Astrocyte (in vitro differentiated cells and primary cell): ENCODE measurements at regions not wholly inside any gene's neighbourhood (a gene's known extent, or its start where the extent isn't known, plus 50 kb on each side); places are given as distances from the start of the nearest gene placed in this dataset.

ENCODE experiments used
- EZH2 ChIP-seq: IDR thresholded peaks from 2 replicates; pipeline ENCODE4 v1.6.1; 2012; ENCODE audit warnings: mild to moderate bottlenecking, low read length, inconsistent platforms; ENCODE audit not compliant: insufficient read depth
- TF ChIP-seq, protein P1 (sequence below): IDR thresholded peaks from 2 replicates; pipeline ENCODE4 v1.5.1; 2011; ENCODE audit warnings: low read depth, mild to moderate bottlenecking, inconsistent platforms, low read length, moderate library complexity; ENCODE audit not compliant: insufficient read depth

DNA sequence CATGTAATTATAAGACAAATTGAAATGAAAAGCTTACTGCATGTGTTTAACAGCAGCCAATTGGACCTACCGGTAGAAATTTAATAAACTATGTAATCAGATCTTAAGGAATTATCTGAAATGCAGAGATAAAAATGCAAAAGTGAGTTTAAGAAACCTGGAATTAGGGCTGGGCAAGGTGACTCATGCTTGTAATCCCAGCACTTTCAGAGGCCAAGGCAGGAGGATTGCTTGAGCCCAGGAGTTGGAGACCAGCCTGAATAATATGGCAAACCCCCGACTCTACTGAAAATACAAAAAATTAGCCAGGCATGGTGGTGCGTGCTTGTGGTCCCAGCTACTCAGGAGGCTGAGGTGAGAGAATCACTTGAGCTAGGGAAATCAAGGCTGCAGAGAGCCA, 74.1 kb downstream of the HFE start:
- TF ChIP-seq, protein P1, sequence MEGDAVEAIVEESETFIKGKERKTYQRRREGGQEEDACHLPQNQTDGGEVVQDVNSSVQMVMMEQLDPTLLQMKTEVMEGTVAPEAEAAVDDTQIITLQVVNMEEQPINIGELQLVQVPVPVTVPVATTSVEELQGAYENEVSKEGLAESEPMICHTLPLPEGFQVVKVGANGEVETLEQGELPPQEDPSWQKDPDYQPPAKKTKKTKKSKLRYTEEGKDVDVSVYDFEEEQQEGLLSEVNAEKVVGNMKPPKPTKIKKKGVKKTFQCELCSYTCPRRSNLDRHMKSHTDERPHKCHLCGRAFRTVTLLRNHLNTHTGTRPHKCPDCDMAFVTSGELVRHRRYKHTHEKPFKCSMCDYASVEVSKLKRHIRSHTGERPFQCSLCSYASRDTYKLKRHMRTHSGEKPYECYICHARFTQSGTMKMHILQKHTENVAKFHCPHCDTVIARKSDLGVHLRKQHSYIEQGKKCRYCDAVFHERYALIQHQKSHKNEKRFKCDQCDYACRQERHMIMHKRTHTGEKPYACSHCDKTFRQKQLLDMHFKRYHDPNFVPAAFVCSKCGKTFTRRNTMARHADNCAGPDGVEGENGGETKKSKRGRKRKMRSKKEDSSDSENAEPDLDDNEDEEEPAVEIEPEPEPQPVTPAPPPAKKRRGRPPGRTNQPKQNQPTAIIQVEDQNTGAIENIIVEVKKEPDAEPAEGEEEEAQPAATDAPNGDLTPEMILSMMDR = no peak
- TF ChIP-seq EZH2 = no peak
